A673 (cell line): ENCODE measurements at regions not wholly inside any gene's neighbourhood (a gene's known extent, or its start where the extent isn't known, plus 50 kb on each side); places are given as distances from the start of the nearest gene placed in this dataset.
A peak's percentile ranks its signal among the peaks of the same experiment; 100 is the strongest.

Experiments used
- BruUV-seq: library from RNA; stranded (reverse); fragments of 400-500 nt; replicated peaks from 2 replicates; lab custom pipeline; 2021; lab: Mats Ljungman, UMichigan
- CTCF ChIA-PET: fragments of 300-600 bp; sonication (Branson Sonifier 250); formaldehyde crosslinking; loops from one replicate; lab custom pipeline; 2022; ENCODE audit warnings: antibody characterized with exemption; lab: Charles Lee
- POLR2A ChIA-PET: fragments of 300-600 bp; sonication (Branson Sonifier 250); formaldehyde crosslinking; loops from one replicate; lab custom pipeline; 2022; ENCODE audit warnings: antibody characterized with exemption; ENCODE audit not compliant: low non-redundant PET; lab: Charles Lee
- DNase-seq: peaks from one replicate; pipeline ENCODE4 v3.0.0-alpha.2; 2015; ENCODE audit warnings: low spot score
- H3K27ac ChIP-seq: fragments of 200-600 bp; sonication (generic); 2 replicates; pipeline ENCODE4 v1.5.1; 2016; ENCODE audit warnings: mixed run types, low read depth, mild to moderate bottlenecking, mixed read lengths, antibody characterized with exemption, low read length; ENCODE audit not compliant: poor library complexity, severe bottlenecking
- H3K27me3 ChIP-seq: fragments of 200-600 bp; sonication (generic); replicated peaks from 2 replicates; pipeline ENCODE4 v1.6.1; 2017; ENCODE audit warnings: mixed run types, low read depth, mild to moderate bottlenecking, mixed read lengths, antibody characterized with exemption, low read length; ENCODE audit not compliant: insufficient read depth, poor library complexity
- H3K36me3 ChIP-seq: fragments of 200-600 bp; sonication (generic); 2 replicates; pipeline ENCODE4 v1.6.1; 2016; ENCODE audit warnings: mixed run types, mild to moderate bottlenecking, mixed read lengths, antibody characterized with exemption, low read length; ENCODE audit not compliant: insufficient read depth, poor library complexity, severe bottlenecking
- H3K4me1 ChIP-seq: fragments of 200-600 bp; sonication (generic); 2 replicates; pipeline ENCODE4 v1.6.1; 2017; ENCODE audit warnings: mixed run types, mild to moderate bottlenecking, mixed read lengths, antibody characterized with exemption, low read length; ENCODE audit not compliant: insufficient read depth, poor library complexity, severe bottlenecking
- H3K4me3 ChIP-seq: fragments of 200-600 bp; sonication (generic); 2 replicates; pipeline ENCODE4 v1.5.1; 2016; ENCODE audit warnings: low read depth, mixed run types, mild to moderate bottlenecking, mixed read lengths, low read length; ENCODE audit not compliant: poor library complexity, severe bottlenecking
- H3K9me3 ChIP-seq: fragments of 200-600 bp; sonication (generic); 2 replicates; pipeline ENCODE4 v1.6.1; 2016; ENCODE audit warnings: mixed run types, low read depth, mild to moderate bottlenecking, mixed read lengths, antibody characterized with exemption, low read length; ENCODE audit not compliant: poor library complexity, severe bottlenecking
- CTCF ChIP-seq: fragments of 300-800, 200-600 bp; sonication (generic); conservative IDR thresholded peaks from 2 replicates; pipeline ENCODE4 v1.5.1; 2017; ENCODE audit warnings: low read depth, mild to moderate bottlenecking, antibody characterized with exemption, low read length, moderate library complexity, mixed read lengths
- EZH2 ChIP-seq: fragments of 200-600 bp; sonication (generic); IDR thresholded peaks from 2 replicates; pipeline ENCODE4 v1.6.1; 2017; ENCODE audit warnings: borderline replicate concordance, low read depth, mild to moderate bottlenecking, mixed read lengths, antibody characterized with exemption, low read length; ENCODE audit not compliant: poor library complexity, severe bottlenecking
- intact Hi-C: fragments of 100-400 bp; cut with micrococcal nuclease; formaldehyde crosslinking; loops from one replicate; pipeline ENCODE4 v1.10.0; 2022; ENCODE audit not compliant: unreplicated experiment

GRCh38 chr4:189278597-189279165, 662.0 kb upstream of the FRG1 start:
- Histone ChIP-seq H3K9me3 (no peaks in the 10 kb centered on the region), H3K27ac (no peak overlapping the region), H3K27me3 (no peaks in the 10 kb centered on the region), H3K4me1 (no peaks in the 10 kb centered on the region), H3K4me3 (no peak overlapping the region), H3K36me3 (no peaks in the 10 kb centered on the region)
- no TSS peak for BruUV-seq
- DNase-seq = peak; percentile 6
- CTCF ChIA-PET = no interaction called here
- POLR2A ChIA-PET = no interaction called here
- no peak for TF ChIP-seq EZH2
- TF ChIP-seq CTCF = no peak
- intact Hi-C loops = no loop called here

GRCh38 chr4:189279188-189279587, 661.5 kb upstream of the FRG1 start:
- DNase-seq = no peak
- intact Hi-C loops = no loop called here
- ChIA-PET POLR2A (no interaction called here), CTCF (no interaction called here)
- Histone ChIP-seq H3K4me1 (no peaks in the 10 kb centered on the region), H3K27ac (no peak overlapping the region), H3K9me3 (no peaks in the 10 kb centered on the region), H3K4me3 (no peak overlapping the region), H3K36me3 (no peaks in the 10 kb centered on the region), H3K27me3 (no peaks in the 10 kb centered on the region)
- no TSS peak for BruUV-seq
- TF ChIP-seq EZH2 (no peak), CTCF (no peak)

- intact Hi-C loops = no loop called here
- no peak overlapping the region for H3K4me3 ChIP-seq
- TF ChIP-seq EZH2 (no peak), CTCF (no peak)
- H3K36me3 ChIP-seq = no peaks in the 10 kb centered on the region
- BruUV-seq = no TSS peak
- H3K27ac ChIP-seq = no peak overlapping the region
- DNase-seq = no peak
- H3K27me3 ChIP-seq = no peaks in the 10 kb centered on the region
- ChIA-PET POLR2A (no interaction called here), CTCF (no interaction called here)
- no peaks in the 10 kb centered on the region for H3K9me3 ChIP-seq
- H3K4me1 ChIP-seq = no peaks in the 10 kb centered on the region
Observed at GRCh38 chr4:189285377-189285776, 655.3 kb upstream of the FRG1 start.
